IPS-NIHi7 (cell line): ENCODE measurements at regions not wholly inside any gene's neighbourhood (a gene's known extent, or its start where the extent isn't known, plus 50 kb on each side); places are given as distances from the start of the nearest gene placed in this dataset.

Experiments used
- DNase-seq: peaks from one replicate; pipeline ENCODE4 v3.0.0; 2012; ENCODE audit warnings: mixed read lengths; ENCODE audit errors: extremely low spot score

- DNase-seq: no peak
Measured at GRCh38 chr2:190783513-190784263, 96.9 kb upstream of the GLS start.

GRCh38 chr2:190785334-190785733 lies 95.3 kb upstream of the GLS start:
- no peak for DNase-seq

GRCh38 chr2:190786404-190787166 lies 94.0 kb upstream of the GLS start:
- no peak for DNase-seq

GRCh38 chr2:190787743-190788235 lies 92.8 kb upstream of the GLS start:
- DNase-seq: no peak

GRCh38 chr2:190789074-190790004 lies 91.3 kb upstream of the GLS start:
- no peak for DNase-seq

- peak; percentile 69 for DNase-seq
Measured at GRCh38 chr2:190791347-190791975, 89.2 kb upstream of the GLS start.

GRCh38 chr2:190791976-190792575 lies 88.5 kb upstream of the GLS start:
- DNase-seq: no peak

- no peak for DNase-seq
Measured at GRCh38 chr2:190792956-190793888, 87.4 kb upstream of the GLS start.

GRCh38 chr2:190794377-190794776 lies 86.2 kb upstream of the GLS start:
- DNase-seq: no peak

- DNase-seq: no peak
Measured at GRCh38 chr2:190794790-190795189, 85.8 kb upstream of the GLS start.

- no peak for DNase-seq
Measured at GRCh38 chr2:190795686-190796085, 84.9 kb upstream of the GLS start.

- no peak for DNase-seq
Measured at GRCh38 chr2:190799999-190800398, 80.6 kb upstream of the GLS start.

- no peak for DNase-seq
Measured at GRCh38 chr2:190800528-190800927, 80.1 kb upstream of the GLS start.

- DNase-seq: peak; percentile 46
Measured at GRCh38 chr2:190802129-190802528, 78.5 kb upstream of the GLS start.

- no peak for DNase-seq
Measured at GRCh38 chr2:190802626-190803209, 77.9 kb upstream of the GLS start.

- no peak for DNase-seq
Measured at GRCh38 chr2:190804182-190804795, 76.3 kb upstream of the GLS start.

- no peak for DNase-seq
Measured at GRCh38 chr2:190805126-190805525, 75.5 kb upstream of the GLS start.

GRCh38 chr2:190805843-190806242 lies 74.8 kb upstream of the GLS start:
- DNase-seq: no peak

- no peak for DNase-seq
Measured at GRCh38 chr2:190807886-190808285, 72.7 kb upstream of the GLS start.
